Esophagus muscularis mucosa (tissue), 4 donors: ENCODE measurements at regions not wholly inside any gene's neighbourhood (a gene's known extent, or its start where the extent isn't known, plus 50 kb on each side); places are given as distances from the start of the nearest gene placed in this dataset.

Experiments
- DNase-seq: peaks from one replicate; pipeline ENCODE4 v3.0.0-alpha.2; 2017; ENCODE audit errors: extremely low spot score
- H3K27ac ChIP-seq, 4 donors: fragments of 200-600 bp; sonication (generic); replicated peaks in 1 of 4; 1 replicate in 3 of 4; 2 replicates in 1 of 4; pipeline ENCODE4 v1.5.1; 2016 to 2019; ENCODE audit warnings: mild to moderate bottlenecking in 1 of 4
- H3K27me3 ChIP-seq, 4 donors: fragments of 200-600 bp; sonication (generic); one replicate each; pipeline versions ENCODE4 v1.5.1 to v1.6.0; 2016 to 2019
- H3K36me3 ChIP-seq, 4 donors: fragments of 200-600 bp; sonication (generic); one replicate each; pipeline ENCODE4 v1.5.1; 2016 to 2019
- H3K4me1 ChIP-seq, 4 donors: fragments of 200-600 bp; sonication (generic); one replicate each; pipeline ENCODE4 v1.5.1; 2016 to 2019
- H3K4me3 ChIP-seq, 4 donors: fragments of 200-600 bp; sonication (generic); 1 replicate in 2 of 4; 2 replicates in 2 of 4; pipeline ENCODE4 v1.5.1; 2016 to 2019; ENCODE audit warnings: mild to moderate bottlenecking in 4 of 4, moderate library complexity in 1 of 4
- H3K9me3 ChIP-seq, 4 donors: fragments of 200-600 bp; sonication (generic); 1 replicate in 3 of 4; 2 replicates in 1 of 4; pipeline ENCODE4 v1.5.1; 2016 to 2019
- CTCF ChIP-seq, 3 experiments: fragments of 200-600 bp in 2 of 3; fragments of 450-650 bp in 1 of 3; sonication (generic) in 2 of 3; IDR thresholded peaks; one replicate each; pipeline ENCODE4 v1.5.1; 2017 to 2019; ENCODE audit warnings: antibody characterized with exemption in 3 of 3, mild to moderate bottlenecking in 2 of 3, moderate library complexity in 1 of 3
- EP300 ChIP-seq: sonication (generic); formaldehyde crosslinking; IDR thresholded peaks from one replicate; pipeline ENCODE4 v1.6.1; 2017; ENCODE audit warnings: antibody characterized with exemption
- POLR2A ChIP-seq: fragments of 450-650 bp; IDR thresholded peaks from one replicate; pipeline ENCODE4 v1.6.1; 2017; ENCODE audit warnings: antibody characterized with exemption, moderate library complexity, mild to moderate bottlenecking, low read depth
- POLR2AphosphoS5 ChIP-seq, 2 donors: sonication (generic); formaldehyde crosslinking; IDR thresholded peaks; one replicate each; pipeline ENCODE4 v1.6.1; 2017; ENCODE audit warnings: antibody characterized with exemption in 2 of 2
- WGBS: methylation state at CpG from one replicate; pipeline ENCODE4 v1.1.5; 2018; 5-methylcytosine and 5-hydroxymethylcytosine counted together
- intact Hi-C: fragments of 100-400 bp; cut with DNase I; formaldehyde crosslinking; loops from one replicate; pipeline ENCODE4 v1.15.1; 2023

GRCh38 chr6:159479146-159479545, 213.9 kb downstream of the SOD2 start:
- intact Hi-C loops, result no loop called here
- DNase-seq, result no peak

GRCh38 chr6:159473475-159474263, 219.4 kb downstream of the SOD2 start:
- 65% methylated on average over 4 of the region's 4 CpGs for WGBS
- H3K4me3 ChIP-seq, result no peak overlapping the region
- H3K27ac ChIP-seq, result no peak overlapping the region
- no peaks in the 10 kb centered on the region for H3K9me3 ChIP-seq
- no peaks in the 10 kb centered on the region for H3K27me3 ChIP-seq
- intact Hi-C loops, result no loop called here
- H3K36me3 ChIP-seq, result no peaks in the 10 kb centered on the region
- DNase-seq, result no peak
- TF ChIP-seq EP300 (no peak), POLR2AphosphoS5 (IDR thresholded peaks at IDR 0.05) (no peak), CTCF (IDR thresholded peaks at IDR 0.05) (no peak), POLR2A (no peak)
- H3K4me1 ChIP-seq, result peaks cover 0 to 13% (median 9%) of the 10 kb centered on the region in 4 donors

More at GRCh38 chr6:159479146-159479545, 213.9 kb downstream of the SOD2 start:
- no peak overlapping the region for H3K4me3 ChIP-seq
- H3K36me3 ChIP-seq, result no peaks in the 10 kb centered on the region
- H3K27ac ChIP-seq, result no peak overlapping the region
- TF ChIP-seq POLR2A (no peak), EP300 (no peak), POLR2AphosphoS5 (IDR thresholded peaks at IDR 0.05) (no peak), CTCF (IDR thresholded peaks at IDR 0.05) (no peak)
- H3K4me1 ChIP-seq, result no peaks in the 10 kb centered on the region
- H3K9me3 ChIP-seq, result no peaks in the 10 kb centered on the region
- H3K27me3 ChIP-seq, result no peaks in the 10 kb centered on the region

GRCh38 chr6:159470397-159470796, 222.6 kb downstream of the SOD2 start:
- no peak for DNase-seq
- peaks cover 0 to 23% (median 10%) of the 10 kb centered on the region in 4 donors for H3K4me1 ChIP-seq
- intact Hi-C loops, result no loop called here
- H3K27ac ChIP-seq, result no peak overlapping the region
- H3K9me3 ChIP-seq, result no peaks in the 10 kb centered on the region
- no peaks in the 10 kb centered on the region for H3K36me3 ChIP-seq
- no peak for TF ChIP-seq POLR2AphosphoS5 (IDR thresholded peaks at IDR 0.05)
- no peak for TF ChIP-seq CTCF (IDR thresholded peaks at IDR 0.05)
- TF ChIP-seq EP300, result no peak
- no peak for TF ChIP-seq POLR2A
- WGBS, result 89% methylated on average over 3 of the region's 3 CpGs
- H3K27me3 ChIP-seq, result no peaks in the 10 kb centered on the region
- H3K4me3 ChIP-seq, result no peak overlapping the region

- H3K9me3 ChIP-seq, result no peaks in the 10 kb centered on the region
- no peak for DNase-seq
- H3K4me3 ChIP-seq, result no peak overlapping the region
- H3K27ac ChIP-seq, result no peak overlapping the region
- intact Hi-C loops, result no loop called here
- no peaks in the 10 kb centered on the region for H3K36me3 ChIP-seq
- no peaks in the 10 kb centered on the region for H3K27me3 ChIP-seq
- peaks cover 0 to 31% (median 15%) of the 10 kb centered on the region in 4 donors for H3K4me1 ChIP-seq
- WGBS, result 86% methylated on average over 4 of the region's 4 CpGs
- no peak for TF ChIP-seq POLR2AphosphoS5 (IDR thresholded peaks at IDR 0.05)
- no peak for TF ChIP-seq CTCF (IDR thresholded peaks at IDR 0.05)
- TF ChIP-seq POLR2A, result no peak
- no peak for TF ChIP-seq EP300
These were observed 223.6 kb downstream of the SOD2 start for GRCh38 chr6:159469443-159469842.
